CD14-positive monocyte (primary cell): ENCODE measurements at regions not wholly inside any gene's neighbourhood (a gene's known extent, or its start where the extent isn't known, plus 50 kb on each side); places are given as distances from the start of the nearest gene placed in this dataset.

Experiments used
- DNase-seq, 3 donors: peaks; one replicate each; pipeline ENCODE4 v3.0.0-alpha.2; 2011 to 2022
- H2AFZ ChIP-seq: 2 replicates; pipeline ENCODE4 v1.6.0; 2012; ENCODE audit warnings: mild to moderate bottlenecking, low read depth, low read length, inconsistent platforms; ENCODE audit not compliant: insufficient read depth, poor library complexity, severe bottlenecking
- H3K27ac ChIP-seq, 2 donors: 1 replicate in 1 of 2; 2 replicates in 1 of 2; pipeline ENCODE4 v1.5.1; 2012 to 2013; ENCODE audit warnings: low read length in 2 of 2, control low read depth in 1 of 2, inconsistent platforms in 1 of 2, low read depth in 1 of 2, mild to moderate bottlenecking in 1 of 2
- H3K27me3 ChIP-seq, 2 donors: one replicate each; pipeline versions ENCODE4 v1.6.0 to v1.6.1; 2011 to 2013; ENCODE audit warnings: low read length in 2 of 2; ENCODE audit not compliant: control insufficient read depth in 2 of 2, insufficient read depth in 2 of 2
- H3K36me3 ChIP-seq, 2 donors: replicated peaks in 1 of 2; 1 replicate in 1 of 2; 2 replicates in 1 of 2; pipeline versions ENCODE4 v1.5.1 to v1.6.1; 2012 to 2013; ENCODE audit warnings: low read length in 2 of 2, control low read depth in 1 of 2, inconsistent platforms in 1 of 2, mild to moderate bottlenecking in 1 of 2; ENCODE audit not compliant: insufficient read depth in 2 of 2, control insufficient read depth in 1 of 2
- H3K4me1 ChIP-seq, 2 donors: 1 replicate in 1 of 2; 2 replicates in 1 of 2; pipeline versions ENCODE4 v1.5.1 to v1.6.1; 2012 to 2013; ENCODE audit warnings: low read length in 2 of 2, control low read depth in 1 of 2, inconsistent platforms in 1 of 2, mild to moderate bottlenecking in 1 of 2, moderate library complexity in 1 of 2; ENCODE audit not compliant: insufficient read depth in 2 of 2, control insufficient read depth in 1 of 2
- H3K4me2 ChIP-seq: replicated peaks from 2 replicates; pipeline ENCODE3; 2012; ENCODE audit warnings: low read length, moderate library complexity, mild to moderate bottlenecking; ENCODE audit not compliant: poor library complexity, severe bottlenecking; ENCODE audit errors: extremely low read depth
- H3K4me3 ChIP-seq, 3 experiments: fragments of 200-600 bp in 1 of 3; sonication (generic) in 1 of 3; replicated peaks in 1 of 3; 1 replicate in 2 of 3; 2 replicates in 1 of 3; pipeline ENCODE4 v1.5.1; 2011 to 2013; ENCODE audit warnings: low read length in 3 of 3, mild to moderate bottlenecking in 3 of 3, control low read depth in 2 of 3, low read depth in 2 of 3, inconsistent platforms in 1 of 3, moderate library complexity in 1 of 3
- H3K79me2 ChIP-seq: 2 replicates; pipeline ENCODE4 v1.6.0; 2012; ENCODE audit warnings: mild to moderate bottlenecking, control low read depth, inconsistent platforms, low read length, moderate library complexity; ENCODE audit not compliant: insufficient read depth
- H3K9ac ChIP-seq: 2 replicates; pipeline ENCODE4 v1.6.0; 2017; ENCODE audit warnings: low read length, mild to moderate bottlenecking; ENCODE audit not compliant: insufficient read depth, poor library complexity, severe bottlenecking
- H3K9me3 ChIP-seq, 2 donors: replicated peaks in 1 of 2; 1 replicate in 1 of 2; 2 replicates in 1 of 2; pipeline versions ENCODE4 v1.5.1 to v1.6.1; 2012 to 2013; ENCODE audit warnings: low read length in 2 of 2, control low read depth in 1 of 2; ENCODE audit not compliant: control insufficient read depth in 1 of 2, insufficient read depth in 1 of 2
- H4K20me1 ChIP-seq: 2 replicates; pipeline ENCODE4 v1.6.0; 2012; ENCODE audit warnings: mild to moderate bottlenecking, low read length, control low read depth, moderate library complexity; ENCODE audit not compliant: insufficient read depth
- H3K27ac Mint-ChIP-seq, 7 donors: one replicate each; pipeline ENCODE4 v1.8.0; 2020; ENCODE audit warnings: mild to moderate bottlenecking in 7 of 7, mixed read lengths in 7 of 7, moderate library complexity in 6 of 7, inconsistent platforms in 2 of 7
- H3K27me3 Mint-ChIP-seq, 3 donors: one replicate each; pipeline ENCODE4 v1.8.0; 2021 to 2022; ENCODE audit warnings: low read depth in 3 of 3, mild to moderate bottlenecking in 3 of 3, mixed read lengths in 3 of 3, moderate library complexity in 3 of 3, inconsistent platforms in 1 of 3
- H3K36me3 Mint-ChIP-seq, 2 donors: one replicate each; pipeline ENCODE4 v1.8.0; 2020; ENCODE audit warnings: mixed read lengths in 2 of 2, inconsistent platforms in 1 of 2, mild to moderate bottlenecking in 1 of 2
- H3K4me1 Mint-ChIP-seq: one replicate; pipeline ENCODE4 v1.8.0; 2020; ENCODE audit warnings: mild to moderate bottlenecking, mixed read lengths
- H3K4me3 Mint-ChIP-seq, 2 donors: one replicate each; pipeline ENCODE4 v1.8.0; 2020; ENCODE audit warnings: mild to moderate bottlenecking in 2 of 2, mixed read lengths in 2 of 2, moderate library complexity in 1 of 2
- H3K9me3 Mint-ChIP-seq, 7 donors: one replicate each; pipeline ENCODE4 v1.8.0; 2020 to 2022; ENCODE audit warnings: mixed read lengths in 7 of 7, mild to moderate bottlenecking in 6 of 7, moderate library complexity in 6 of 7, inconsistent platforms in 2 of 7
- WGBS: methylation state at CpG from one replicate; pipeline ENCODE4 v1.1.5; 2013; ENCODE audit warnings: missing lambda C conversion rate; ENCODE audit not compliant: insufficient coverage; 5-methylcytosine and 5-hydroxymethylcytosine counted together
- intact Hi-C, 2 donors: fragments of 100-400 bp; cut with micrococcal nuclease; formaldehyde crosslinking; loops; one replicate each; pipeline versions ENCODE4 v1.15.0 to v1.15.1; 2023
- TF ChIP-seq, protein P1 (sequence below): fragments of 200-600 bp; IDR thresholded peaks from one replicate; pipeline ENCODE4 v1.8.0; 2022; ENCODE audit warnings: antibody characterized with exemption, mild to moderate bottlenecking

DNA sequence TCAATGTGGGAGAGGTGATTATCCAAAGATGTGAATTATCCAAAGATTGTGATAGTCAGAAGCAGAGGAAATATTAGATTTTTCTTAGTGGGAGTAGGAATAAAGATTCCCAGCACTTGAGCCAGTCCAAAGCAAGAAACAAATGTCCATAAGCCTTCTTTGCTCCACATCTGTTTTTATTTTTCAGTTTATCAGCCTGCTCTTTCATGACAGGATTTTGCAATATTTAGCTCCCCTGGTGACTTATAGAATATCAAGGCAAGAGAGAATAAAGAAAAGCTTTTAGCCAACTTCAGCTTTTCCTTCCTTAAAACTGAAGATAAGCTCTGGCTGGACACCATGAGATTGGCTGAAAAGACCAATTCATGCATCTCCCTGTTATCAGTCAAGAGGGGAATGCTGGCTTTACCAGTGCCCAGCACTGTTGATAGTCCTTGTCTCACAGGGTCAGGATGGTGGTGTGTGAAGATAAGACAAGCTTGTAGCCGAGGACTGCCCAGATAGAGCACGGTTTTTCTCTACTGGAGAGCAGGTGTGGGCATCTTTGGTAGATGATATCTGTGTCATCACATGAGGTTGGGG is 706.5 kb downstream of the KCNJ2 start:
- Histone ChIP-seq H3K9me3 (no peaks in the 10 kb centered on the region), H3K36me3 (no peaks in the 10 kb centered on the region), H3K4me1 (no peaks in the 10 kb centered on the region), H3K27me3 (no peaks in the 10 kb centered on the region), H3K9ac (no peak overlapping the region), H3K27ac (no peak overlapping the region), H3K79me2 (no peaks in the 10 kb centered on the region), H4K20me1 (no peaks in the 10 kb centered on the region), H3K4me2 (no peak overlapping the region), H3K4me3 (no peak overlapping the region), H2AFZ (no peak overlapping the region)
- WGBS = 60% methylated on average over 1 of the region's 2 CpGs
- TF ChIP-seq, protein P1, sequence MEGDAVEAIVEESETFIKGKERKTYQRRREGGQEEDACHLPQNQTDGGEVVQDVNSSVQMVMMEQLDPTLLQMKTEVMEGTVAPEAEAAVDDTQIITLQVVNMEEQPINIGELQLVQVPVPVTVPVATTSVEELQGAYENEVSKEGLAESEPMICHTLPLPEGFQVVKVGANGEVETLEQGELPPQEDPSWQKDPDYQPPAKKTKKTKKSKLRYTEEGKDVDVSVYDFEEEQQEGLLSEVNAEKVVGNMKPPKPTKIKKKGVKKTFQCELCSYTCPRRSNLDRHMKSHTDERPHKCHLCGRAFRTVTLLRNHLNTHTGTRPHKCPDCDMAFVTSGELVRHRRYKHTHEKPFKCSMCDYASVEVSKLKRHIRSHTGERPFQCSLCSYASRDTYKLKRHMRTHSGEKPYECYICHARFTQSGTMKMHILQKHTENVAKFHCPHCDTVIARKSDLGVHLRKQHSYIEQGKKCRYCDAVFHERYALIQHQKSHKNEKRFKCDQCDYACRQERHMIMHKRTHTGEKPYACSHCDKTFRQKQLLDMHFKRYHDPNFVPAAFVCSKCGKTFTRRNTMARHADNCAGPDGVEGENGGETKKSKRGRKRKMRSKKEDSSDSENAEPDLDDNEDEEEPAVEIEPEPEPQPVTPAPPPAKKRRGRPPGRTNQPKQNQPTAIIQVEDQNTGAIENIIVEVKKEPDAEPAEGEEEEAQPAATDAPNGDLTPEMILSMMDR = no peak
- Mint-ChIP-seq H3K27me3 (no peaks in the 10 kb centered on the region), H3K27ac (no peak overlapping the region), H3K4me1 (no peaks in the 10 kb centered on the region), H3K9me3 (peaks cover 0 to 6% (median 3%) of the 10 kb centered on the region in 7 donors), H3K36me3 (no peaks in the 10 kb centered on the region), H3K4me3 (no peak overlapping the region)
- DNase-seq = no peak
- intact Hi-C loops = no loop called here

DNA sequence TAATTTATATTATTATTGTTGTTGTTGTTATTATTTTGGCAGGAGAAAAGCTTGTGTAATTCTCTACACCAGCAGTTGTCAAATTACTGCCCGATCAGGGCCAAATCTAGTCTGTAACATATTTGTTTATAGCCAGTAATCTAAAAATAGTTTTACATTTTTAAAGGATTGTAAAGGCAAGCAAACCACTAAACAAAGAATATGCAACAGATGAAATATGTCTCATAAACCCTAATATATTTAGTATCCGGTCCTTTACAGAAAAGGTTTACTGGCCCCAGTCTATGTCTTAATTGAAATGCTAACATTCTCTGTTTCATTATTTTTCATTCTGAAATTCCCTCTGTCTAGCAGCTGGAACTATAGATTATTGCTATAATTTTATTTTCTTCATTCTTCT is 709.5 kb downstream of the KCNJ2 start:
- DNase-seq = no peak
- Mint-ChIP-seq H3K9me3 (peaks cover 0 to 7% (median 4%) of the 10 kb centered on the region in 7 donors), H3K27me3 (no peaks in the 10 kb centered on the region), H3K36me3 (no peaks in the 10 kb centered on the region), H3K27ac (no peak overlapping the region), H3K4me3 (no peak overlapping the region), H3K4me1 (no peaks in the 10 kb centered on the region)
- Histone ChIP-seq H3K4me2 (no peak overlapping the region), H3K4me3 (no peak overlapping the region), H3K4me1 (no peaks in the 10 kb centered on the region), H3K9me3 (no peaks in the 10 kb centered on the region), H3K79me2 (no peaks in the 10 kb centered on the region), H3K9ac (no peak overlapping the region), H4K20me1 (no peaks in the 10 kb centered on the region), H3K27ac (no peak overlapping the region), H2AFZ (no peak overlapping the region), H3K36me3 (no peaks in the 10 kb centered on the region), H3K27me3 (no peaks in the 10 kb centered on the region)
- no CpG with 5 or more reads among the region's 2 CpGs for WGBS
- TF ChIP-seq, protein P1 = no peak
- intact Hi-C loops = no loop called here
